ENCODE measurements at regions not wholly inside any gene's neighbourhood (a gene's known extent, or its start where the extent isn't known, plus 50 kb on each side); places are given as distances from the start of the nearest gene placed in this dataset.

DNA sequence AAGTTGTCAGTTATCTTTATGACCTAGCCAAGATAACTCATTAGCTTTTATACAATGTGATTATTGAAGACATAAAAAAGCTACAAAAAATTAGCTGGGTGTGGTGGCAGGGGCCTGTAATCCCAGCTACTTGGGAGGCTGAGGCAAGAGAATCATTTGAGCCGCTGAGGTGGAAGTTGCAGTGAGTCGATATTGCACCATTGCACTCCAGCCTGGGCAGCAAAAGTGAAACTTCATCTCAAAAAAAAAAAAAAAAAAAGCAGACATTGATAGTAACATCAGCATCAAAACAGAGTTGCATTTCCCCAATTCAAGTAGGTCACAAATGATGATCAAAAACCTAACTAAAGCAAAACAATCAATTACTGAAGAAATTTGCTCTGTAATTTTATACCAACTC, 191.4 kb downstream of the PTGER3 start:
- no peak for DNase-seq
- intact Hi-C loops (cut with DNase I), result no loop called here
- H3K9me3 ChIP-seq, result no peaks in the 10 kb centered on the region
- 83 to 86% methylated on average over 2 of the region's 2 CpGs for WGBS, 2 donors
- no peak overlapping the region for H3K4me3 ChIP-seq (replicated peaks in 1 of 3)
- H3K36me3 ChIP-seq, result no peaks in the 10 kb centered on the region
- H3K4me1 ChIP-seq, result no peaks in the 10 kb centered on the region
- H3K27ac ChIP-seq, result no peak overlapping the region
- H3K27me3 ChIP-seq, result no peaks in the 10 kb centered on the region
- TF ChIP-seq POLR2A (IDR thresholded peaks at IDR 0.05), result no peak
- TF ChIP-seq, protein P1, sequence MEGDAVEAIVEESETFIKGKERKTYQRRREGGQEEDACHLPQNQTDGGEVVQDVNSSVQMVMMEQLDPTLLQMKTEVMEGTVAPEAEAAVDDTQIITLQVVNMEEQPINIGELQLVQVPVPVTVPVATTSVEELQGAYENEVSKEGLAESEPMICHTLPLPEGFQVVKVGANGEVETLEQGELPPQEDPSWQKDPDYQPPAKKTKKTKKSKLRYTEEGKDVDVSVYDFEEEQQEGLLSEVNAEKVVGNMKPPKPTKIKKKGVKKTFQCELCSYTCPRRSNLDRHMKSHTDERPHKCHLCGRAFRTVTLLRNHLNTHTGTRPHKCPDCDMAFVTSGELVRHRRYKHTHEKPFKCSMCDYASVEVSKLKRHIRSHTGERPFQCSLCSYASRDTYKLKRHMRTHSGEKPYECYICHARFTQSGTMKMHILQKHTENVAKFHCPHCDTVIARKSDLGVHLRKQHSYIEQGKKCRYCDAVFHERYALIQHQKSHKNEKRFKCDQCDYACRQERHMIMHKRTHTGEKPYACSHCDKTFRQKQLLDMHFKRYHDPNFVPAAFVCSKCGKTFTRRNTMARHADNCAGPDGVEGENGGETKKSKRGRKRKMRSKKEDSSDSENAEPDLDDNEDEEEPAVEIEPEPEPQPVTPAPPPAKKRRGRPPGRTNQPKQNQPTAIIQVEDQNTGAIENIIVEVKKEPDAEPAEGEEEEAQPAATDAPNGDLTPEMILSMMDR (IDR thresholded peaks at IDR 0.05), result no peak

DNA sequence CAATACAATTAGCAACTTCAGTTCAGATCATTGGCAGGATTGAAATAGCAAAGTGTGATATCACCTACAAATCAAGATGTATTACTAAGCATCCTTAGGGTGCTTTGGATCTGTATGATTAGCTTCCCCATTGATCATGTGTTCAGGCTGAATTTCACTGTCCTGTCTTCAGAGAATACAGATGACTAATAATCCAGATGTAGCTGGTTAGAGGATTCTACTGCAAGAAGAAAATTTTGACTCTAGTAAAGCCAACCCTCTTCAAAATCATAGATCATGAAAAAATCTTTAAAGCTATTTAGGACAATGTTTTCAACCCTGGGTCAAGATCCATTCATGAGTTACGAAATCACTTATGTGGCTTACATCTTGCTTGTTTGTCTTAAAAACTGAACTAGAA, 184.4 kb downstream of the PTGER3 start:
- intact Hi-C loops (cut with DNase I), result no loop called here
- Histone ChIP-seq H3K27me3 (no peaks in the 10 kb centered on the region), H3K9me3 (no peaks in the 10 kb centered on the region), H3K36me3 (no peaks in the 10 kb centered on the region), H3K27ac (no peak overlapping the region), H3K4me1 (no peaks in the 10 kb centered on the region), H3K4me3 (replicated peaks in 1 of 3) (no peak overlapping the region)
- WGBS, 2 donors, result 75 to 89% methylated on average over 1 of the region's 1 CpG
- TF ChIP-seq, protein P1 (IDR thresholded peaks at IDR 0.05), result no peak
- no peak for TF ChIP-seq POLR2A (IDR thresholded peaks at IDR 0.05)
- no peak for DNase-seq

DNA sequence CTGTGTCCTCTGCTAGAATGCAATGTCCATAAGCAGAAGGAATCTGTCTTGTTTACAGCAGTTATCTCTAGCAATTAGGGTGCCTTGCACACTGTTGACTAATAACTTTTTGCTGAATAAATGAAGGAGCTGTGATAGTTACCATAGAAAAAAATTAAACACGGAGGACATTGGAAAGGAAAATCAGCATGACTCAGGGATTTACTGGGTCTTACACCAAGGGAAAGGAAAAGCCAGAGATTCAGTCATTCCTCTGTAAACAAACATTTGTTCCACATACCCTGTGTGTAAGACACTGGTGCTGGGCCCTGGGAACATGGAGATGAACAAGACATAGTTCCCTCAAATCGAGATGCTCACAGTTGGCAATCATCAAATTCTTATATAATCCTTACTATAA, 183.3 kb downstream of the PTGER3 start:
- H3K36me3 ChIP-seq, result no peaks in the 10 kb centered on the region
- H3K27me3 ChIP-seq, result no peaks in the 10 kb centered on the region
- WGBS, 2 donors, result 74 to 86% methylated on average over 2 of the region's 2 CpGs
- H3K4me1 ChIP-seq, result no peaks in the 10 kb centered on the region
- H3K27ac ChIP-seq, result no peak overlapping the region
- H3K9me3 ChIP-seq, result no peaks in the 10 kb centered on the region
- no peak for TF ChIP-seq POLR2A (IDR thresholded peaks at IDR 0.05)
- TF ChIP-seq, protein P1 (IDR thresholded peaks at IDR 0.05), result no peak
- no peak overlapping the region for H3K4me3 ChIP-seq (replicated peaks in 1 of 3)
- intact Hi-C loops (cut with DNase I), result no loop called here
- no peak for DNase-seq

DNA sequence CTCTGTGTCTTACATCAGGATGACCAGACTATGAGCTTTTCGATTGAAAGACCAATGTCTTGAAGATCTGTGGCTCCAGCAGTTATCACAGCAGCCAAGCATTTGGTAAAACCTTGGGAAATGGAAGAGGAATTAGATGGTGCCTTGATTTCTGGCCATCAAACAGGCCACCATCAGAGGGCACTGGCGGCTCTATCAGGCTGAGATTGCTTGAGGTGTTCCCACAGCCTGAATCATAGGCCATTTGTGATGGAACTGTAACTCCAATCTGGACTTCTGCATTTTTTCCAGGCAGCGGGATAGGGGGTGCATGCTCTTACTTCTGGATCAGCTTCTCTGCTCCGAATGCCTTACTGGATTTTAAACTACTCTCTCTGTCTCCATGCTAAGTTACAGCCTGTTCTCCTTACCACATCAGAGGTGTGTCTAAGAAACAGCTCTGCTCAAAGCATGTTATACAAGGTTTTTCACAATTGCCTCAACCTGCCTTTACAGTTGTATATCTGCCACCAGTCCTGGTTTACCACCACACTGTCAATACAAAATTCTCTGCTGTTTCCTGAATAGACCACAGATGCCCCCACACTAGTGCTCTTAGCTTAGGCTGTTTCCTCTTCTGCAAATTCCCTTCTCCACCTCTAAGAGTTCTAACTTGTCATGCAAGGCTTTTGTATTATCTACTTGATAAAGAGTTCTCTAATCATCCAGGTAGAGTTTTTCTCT, 180.9 kb downstream of the PTGER3 start:
- TF ChIP-seq POLR2A (IDR thresholded peaks at IDR 0.05), result no peak
- TF ChIP-seq, protein P1 (IDR thresholded peaks at IDR 0.05), result no peak
- no peak overlapping the region for H3K27ac ChIP-seq
- no peaks in the 10 kb centered on the region for H3K9me3 ChIP-seq
- no peaks in the 10 kb centered on the region for H3K27me3 ChIP-seq
- no peaks in the 10 kb centered on the region for H3K36me3 ChIP-seq
- intact Hi-C loops (cut with DNase I), result no loop called here
- no peak overlapping the region for H3K4me3 ChIP-seq (replicated peaks in 1 of 3)
- DNase-seq, result no peak
- 73 to 78% methylated on average over 4 of the region's 4 CpGs for WGBS, 2 donors
- no peaks in the 10 kb centered on the region for H3K4me1 ChIP-seq

DNA sequence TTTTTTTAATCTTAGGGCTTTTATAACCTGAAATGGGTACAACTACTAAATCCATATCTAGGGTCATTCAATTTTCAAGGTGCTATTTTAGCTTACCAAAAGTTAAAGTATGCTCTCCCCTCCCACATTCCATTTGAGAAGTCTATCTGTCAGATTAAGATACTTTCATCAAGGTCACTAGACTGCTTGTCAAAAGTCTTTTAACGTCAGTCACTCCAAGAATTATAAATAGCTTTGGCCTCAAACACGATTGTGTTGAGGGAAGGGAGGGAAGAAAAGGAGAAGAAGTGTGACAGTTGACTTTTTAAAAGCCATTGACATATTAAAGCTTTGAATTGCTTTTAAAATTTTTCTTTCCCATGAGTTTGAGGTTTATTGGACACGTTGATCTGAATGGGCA, 175.8 kb downstream of the PTGER3 start:
- DNase-seq, result no peak
- Histone ChIP-seq H3K4me1 (no peaks in the 10 kb centered on the region), H3K4me3 (replicated peaks in 1 of 3) (no peak overlapping the region), H3K9me3 (no peaks in the 10 kb centered on the region), H3K36me3 (no peaks in the 10 kb centered on the region), H3K27me3 (no peaks in the 10 kb centered on the region), H3K27ac (no peak overlapping the region)
- WGBS, 2 donors, result 56 to 71% methylated on average over 3 of the region's 3 CpGs
- TF ChIP-seq POLR2A (IDR thresholded peaks at IDR 0.05), result no peak
- TF ChIP-seq, protein P1 (IDR thresholded peaks at IDR 0.05), result no peak
- intact Hi-C loops (cut with DNase I), result no loop called here

All from thyroid gland (tissue), 4 donors.